Retinal pigment epithelial cell (primary cell): ENCODE measurements at regions not wholly inside any gene's neighbourhood (a gene's known extent, or its start where the extent isn't known, plus 50 kb on each side); places are given as distances from the start of the nearest gene placed in this dataset.

ENCODE experiments used
- DNase-seq: peaks from one replicate; pipeline ENCODE4 v3.0.0-alpha.2; 2010; ENCODE audit warnings: low read depth
- H3K4me3 ChIP-seq: 2 replicates; pipeline ENCODE4 v1.5.1; 2011; ENCODE audit warnings: mild to moderate bottlenecking, low read length, control low read depth, moderate library complexity
- CTCF ChIP-seq: conservative IDR thresholded peaks from 2 replicates; pipeline ENCODE4 v1.5.1; 2011; ENCODE audit warnings: low read depth, low read length, control low read depth, inconsistent platforms

- no peak for TF ChIP-seq CTCF
- H3K4me3 ChIP-seq = no peak overlapping the region
- DNase-seq = no peak
These were observed 1423.0 kb upstream of the PIK3C3 start for GRCh38 chr18:40532046-40532445.

- H3K4me3 ChIP-seq = no peak overlapping the region
These were observed 1424.0 kb upstream of the PIK3C3 start for GRCh38 chr18:40531051-40531450.

GRCh38 chr18:40529478-40529877 is 1425.6 kb upstream of the PIK3C3 start:
- DNase-seq = no peak
- TF ChIP-seq CTCF = peak; percentile 8

More at GRCh38 chr18:40531051-40531450, 1424.0 kb upstream of the PIK3C3 start:
- no peak for TF ChIP-seq CTCF
- DNase-seq = no peak

GRCh38 chr18:40524881-40525280 is 1430.2 kb upstream of the PIK3C3 start:
- no peak overlapping the region for H3K4me3 ChIP-seq
- no peak for DNase-seq
- no peak for TF ChIP-seq CTCF

More at GRCh38 chr18:40529478-40529877, 1425.6 kb upstream of the PIK3C3 start:
- H3K4me3 ChIP-seq = no peak overlapping the region

- DNase-seq = no peak
- no peak for TF ChIP-seq CTCF
- no peak overlapping the region for H3K4me3 ChIP-seq
These were observed 1431.7 kb upstream of the PIK3C3 start for GRCh38 chr18:40523287-40523686.

- TF ChIP-seq CTCF = no peak
- no peak overlapping the region for H3K4me3 ChIP-seq
- DNase-seq = no peak
These were observed 1454.0 kb upstream of the PIK3C3 start for GRCh38 chr18:40501026-40501425.

GRCh38 chr18:40494603-40495002 is 1460.4 kb upstream of the PIK3C3 start:
- H3K4me3 ChIP-seq = no peak overlapping the region
- TF ChIP-seq CTCF = no peak
- no peak for DNase-seq
